T47D (cell line): ENCODE measurements at regions not wholly inside any gene's neighbourhood (a gene's known extent, or its start where the extent isn't known, plus 50 kb on each side); places are given as distances from the start of the nearest gene placed in this dataset.
"Not testable (repeated sequence)": the region's sequence is repeated elsewhere in the genome, so short reads cannot be mapped to it uniquely, and the experiment has no call there.

Source experiments
- DNase-seq, 2 experiments: peaks; one replicate each; pipeline versions ENCODE4 v3.0.0 to v3.0.0-alpha.2; 2011 to 2012; ENCODE audit warnings: low read depth in 1 of 2, low spot score in 1 of 2
- JUND ChIP-seq: IDR thresholded peaks from 2 replicates; pipeline ENCODE4 v1.6.1; 2012; ENCODE audit warnings: low read depth
- in situ Hi-C: cut with HindIII; loops from 2 replicates; pipeline ENCODE4 v1.10.0; 2016; ENCODE audit warnings: low sequenced_read_pairs, low pct_unique_long_range_greater_than_20kb

- no peak for DNase-seq
- in situ Hi-C loops, result no loop called here
Observed at GRCh38 chr6:166853371-166854325, 102.7 kb downstream of the RNASET2 start.

GRCh38 chr6:166852451-166852975, 103.8 kb downstream of the RNASET2 start:
- no peak for TF ChIP-seq JUND

More at GRCh38 chr6:166853371-166854325, 102.7 kb downstream of the RNASET2 start:
- no peak for TF ChIP-seq JUND

GRCh38 chr6:166851911-166852310, 104.4 kb downstream of the RNASET2 start:
- in situ Hi-C loops, result no loop called here
- no peak for TF ChIP-seq JUND
- no peak for DNase-seq

More at GRCh38 chr6:166852451-166852975, 103.8 kb downstream of the RNASET2 start:
- no peak for DNase-seq
- in situ Hi-C loops, result no loop called here

GRCh38 chr6:166851426-166851825, 104.9 kb downstream of the RNASET2 start:
- DNase-seq, result no peak
- in situ Hi-C loops, result no loop called here
- TF ChIP-seq JUND, result no peak

GRCh38 chr6:166850677-166851076, 105.7 kb downstream of the RNASET2 start:
- DNase-seq, result no peak
- in situ Hi-C loops, result no loop called here
- no peak for TF ChIP-seq JUND

- no peak for DNase-seq
- in situ Hi-C loops, result no loop called here
- TF ChIP-seq JUND, result no peak
Observed at GRCh38 chr6:166849749-166850183, 106.6 kb downstream of the RNASET2 start.

- DNase-seq, result no peak
- TF ChIP-seq JUND, result no peak
- in situ Hi-C loops, result no loop called here
Observed at GRCh38 chr6:166848979-166849748, 107.2 kb downstream of the RNASET2 start.

- in situ Hi-C loops, DNase-seq: not testable (repeated sequence)
Observed at GRCh38 chr6:166846446-166847142, 109.8 kb downstream of the RNASET2 start.

- DNase-seq, result no peak
- in situ Hi-C loops, result no loop called here
- no peak for TF ChIP-seq JUND
Observed at GRCh38 chr6:166842607-166843006, 113.7 kb downstream of the RNASET2 start.

- in situ Hi-C loops, result no loop called here
- DNase-seq, result no peak
Observed at GRCh38 chr6:166841216-166841615, 115.1 kb downstream of the RNASET2 start.

GRCh38 chr6:166839569-166839968, 116.8 kb downstream of the RNASET2 start:
- TF ChIP-seq JUND, result no peak
- DNase-seq, result no peak
- in situ Hi-C loops, result no loop called here

More at GRCh38 chr6:166841216-166841615, 115.1 kb downstream of the RNASET2 start:
- no peak for TF ChIP-seq JUND

GRCh38 chr6:166838987-166839386, 117.4 kb downstream of the RNASET2 start:
- no peak for DNase-seq

More at GRCh38 chr6:166838987-166839386, 117.4 kb downstream of the RNASET2 start:
- in situ Hi-C loops, result no loop called here
- TF ChIP-seq JUND, result no peak
